UCSD-AML1 (cell line): ENCODE measurements at regions not wholly inside any gene's neighbourhood (a gene's known extent, or its start where the extent isn't known, plus 50 kb on each side); places are given as distances from the start of the nearest gene placed in this dataset.

Experiments used
- DNase-seq: peaks from one replicate; lab custom pipeline; 2025; ENCODE audit not compliant: unreplicated experiment; lab: John Stamatoyannopoulos, UW

DNA sequence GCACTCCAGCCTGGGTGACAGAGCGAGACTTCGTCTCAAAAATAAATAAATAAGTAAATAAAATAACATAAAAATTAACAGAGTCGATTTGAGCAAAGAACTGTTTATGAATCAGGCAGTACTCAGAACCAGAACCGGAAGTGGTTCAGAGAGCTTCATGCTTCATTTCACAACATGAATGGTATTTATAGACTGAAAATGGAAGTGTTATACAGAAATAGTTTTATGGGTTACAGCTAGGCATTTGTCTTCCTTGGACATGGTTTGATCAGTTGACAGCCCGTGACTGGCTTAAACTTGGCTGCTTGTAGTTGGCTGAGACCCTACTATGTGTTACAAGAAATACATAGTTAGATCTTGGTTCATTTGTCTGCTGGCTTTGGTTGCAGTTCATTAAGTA, 216.0 kb upstream of the MCTP2 start:
- no peak for DNase-seq

DNA sequence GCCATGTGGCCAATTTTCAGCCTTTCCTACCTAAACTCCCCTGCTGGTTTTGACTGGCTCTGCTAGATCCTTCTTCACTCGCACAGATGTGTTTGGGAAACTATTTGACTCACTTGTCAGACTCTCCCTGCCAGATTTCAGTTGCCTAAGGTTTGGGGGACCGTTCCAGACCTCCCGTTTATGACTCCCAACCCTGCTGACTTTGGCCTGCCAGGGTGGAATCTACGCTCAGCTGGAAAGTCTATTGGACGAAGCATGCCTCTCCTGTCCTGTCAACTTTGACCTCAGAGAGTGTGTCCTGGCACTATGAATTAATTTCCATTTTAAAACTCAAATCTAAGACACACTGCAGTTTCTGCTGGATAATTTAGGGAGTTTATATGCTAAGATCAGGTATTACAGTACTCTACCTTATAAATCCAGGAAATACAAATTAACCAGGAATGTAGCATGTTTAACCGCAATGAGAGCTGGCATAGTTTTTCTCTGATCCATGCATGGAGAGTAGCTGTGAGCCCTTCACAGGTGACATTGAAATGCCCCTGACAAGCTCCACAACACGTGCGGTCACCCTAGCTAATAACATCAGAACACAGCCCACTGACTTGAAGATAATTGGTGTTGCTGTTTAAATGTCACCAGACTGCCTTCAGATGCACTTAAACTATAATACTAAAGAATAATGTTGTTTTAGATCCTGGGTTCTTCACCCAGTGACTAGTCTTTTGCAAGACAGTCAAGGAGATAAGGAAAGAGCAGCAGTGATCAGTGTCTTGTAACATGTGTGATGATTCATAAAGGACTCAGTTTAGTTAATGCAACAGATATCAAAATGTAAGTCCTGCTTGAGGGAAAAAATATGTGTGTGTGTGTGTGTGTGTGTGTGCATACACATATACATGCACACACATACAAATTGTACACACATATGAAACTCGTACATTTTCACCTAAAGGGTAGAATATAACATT, 223.0 kb upstream of the MCTP2 start:
- no peak for DNase-seq

DNA sequence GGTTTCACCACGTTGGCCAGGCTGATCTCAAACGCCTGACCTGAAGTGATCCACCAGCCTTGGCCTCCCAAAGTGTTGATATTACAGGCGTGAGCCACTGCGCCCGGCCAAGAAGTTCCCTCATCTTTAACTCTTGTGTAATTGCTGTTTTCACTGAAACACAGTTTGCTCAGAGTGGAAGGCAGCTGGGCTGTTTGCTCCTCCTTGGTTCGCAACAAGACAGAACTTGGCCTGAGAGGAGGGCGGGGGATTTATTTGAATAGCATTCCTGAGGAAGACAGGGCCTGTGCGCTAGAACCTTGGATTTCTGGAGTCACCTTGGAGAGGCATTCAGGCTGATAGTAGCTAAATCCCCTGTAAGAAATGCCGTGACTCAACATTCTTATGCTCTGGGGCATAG, 226.7 kb upstream of the MCTP2 start:
- DNase-seq: no peak

- no peak for DNase-seq
Observed at GRCh38 chr15:94002041-94002440, 229.3 kb upstream of the MCTP2 start.

GRCh38 chr15:94001255-94001801, 230.0 kb upstream of the MCTP2 start:
- no peak for DNase-seq

DNA sequence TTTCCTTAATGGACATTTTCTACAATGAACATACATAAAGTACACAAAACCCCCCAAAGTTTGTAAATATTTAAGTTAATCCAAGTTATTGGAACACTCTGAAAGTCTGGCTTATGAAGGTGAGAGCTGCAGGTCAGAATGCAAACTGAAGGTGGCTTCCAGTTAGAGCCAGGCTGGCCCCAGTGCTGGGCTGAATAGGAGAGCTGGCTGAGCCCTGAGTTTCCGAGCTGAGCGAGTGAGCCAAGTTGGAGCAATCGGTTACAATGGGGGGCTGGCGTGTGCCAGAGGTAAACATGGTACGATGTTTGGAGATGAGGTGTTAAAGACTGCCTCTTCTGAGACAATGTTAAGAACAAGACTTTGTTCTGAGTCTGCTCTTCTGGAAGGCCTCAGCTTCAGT, 230.8 kb upstream of the MCTP2 start:
- no peak for DNase-seq

- no peak for DNase-seq
Observed at GRCh38 chr15:93997071-93997658, 234.2 kb upstream of the MCTP2 start.

DNA sequence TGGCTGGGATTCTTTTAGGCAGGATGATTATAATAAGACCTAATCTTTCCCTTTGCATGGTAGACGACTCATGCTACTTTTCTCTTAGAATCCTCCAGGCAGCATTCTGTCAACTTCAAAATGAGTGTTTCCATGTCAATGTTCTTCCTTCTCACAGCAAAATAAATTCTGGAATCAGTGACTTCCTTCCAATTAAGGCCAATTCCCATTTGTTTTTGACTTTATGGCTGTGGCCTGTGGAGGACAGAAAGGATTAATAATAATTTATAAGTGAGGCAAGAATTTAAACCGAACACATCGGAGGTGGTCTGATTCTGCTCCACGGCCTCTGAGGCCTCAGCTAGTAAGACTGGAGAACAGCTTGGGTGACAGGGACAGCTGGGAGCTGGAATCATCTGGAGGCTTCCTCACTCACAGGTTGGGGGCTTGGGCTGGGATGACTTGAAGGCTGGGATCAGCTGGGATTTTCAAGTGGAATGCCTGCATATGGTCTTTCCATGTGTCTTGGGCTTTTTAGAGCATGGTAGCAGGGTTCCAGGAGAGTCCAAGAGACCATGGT, 241.8 kb upstream of the MCTP2 start:
- no peak for DNase-seq

DNA sequence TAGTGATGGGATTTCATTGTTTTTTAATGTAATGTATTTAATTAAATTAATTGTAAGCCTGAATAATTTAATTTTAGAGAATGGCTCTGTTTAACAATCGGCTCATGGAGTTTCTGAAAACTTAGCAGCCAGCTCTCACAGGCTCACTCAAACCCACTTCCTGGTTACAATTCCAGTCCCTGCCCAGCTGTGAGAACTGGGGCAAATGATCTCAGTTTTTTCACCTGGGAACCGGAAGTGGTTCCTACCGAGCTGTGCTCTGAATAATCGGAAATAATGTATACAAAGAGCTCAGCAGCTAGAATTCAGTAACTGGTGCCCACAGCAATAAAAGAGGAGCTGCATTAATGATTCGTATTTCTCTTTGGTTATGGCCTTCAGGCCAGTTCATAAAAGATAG, 244.3 kb upstream of the MCTP2 start:
- no peak for DNase-seq

DNA sequence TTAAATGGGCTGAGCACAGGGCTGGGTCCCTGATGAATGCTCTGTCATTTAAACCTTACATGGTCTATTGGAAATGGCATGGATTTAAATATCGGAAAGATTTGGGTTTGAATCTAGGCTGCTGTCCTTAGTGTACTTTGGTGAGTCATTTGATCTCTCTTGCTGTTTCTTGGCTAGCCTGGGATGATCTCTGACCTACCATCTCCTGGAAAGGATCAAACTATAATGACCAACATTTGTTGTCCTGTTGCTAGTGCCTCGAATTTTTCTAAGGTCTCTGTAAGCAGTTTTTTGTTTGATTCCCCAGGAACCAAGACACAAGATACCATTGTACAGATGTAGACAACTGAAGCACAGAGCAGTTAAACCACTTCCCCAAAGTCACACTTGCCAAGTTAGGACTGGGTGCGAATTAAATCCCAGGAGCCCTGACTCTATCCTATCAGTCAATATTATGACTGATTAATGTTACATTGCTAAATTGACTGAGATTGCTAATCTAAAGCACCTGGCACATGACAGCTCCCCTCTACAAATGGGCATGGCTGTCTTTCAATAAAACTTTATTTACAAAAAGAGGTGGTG, 244.9 kb upstream of the MCTP2 start:
- no peak for DNase-seq

- DNase-seq: no peak
Observed at GRCh38 chr15:93985925-93986324, 245.4 kb upstream of the MCTP2 start.

GRCh38 chr15:93985176-93985575, 246.2 kb upstream of the MCTP2 start:
- DNase-seq: no peak

- no peak for DNase-seq
Observed at GRCh38 chr15:93983526-93983925, 247.8 kb upstream of the MCTP2 start.

DNA sequence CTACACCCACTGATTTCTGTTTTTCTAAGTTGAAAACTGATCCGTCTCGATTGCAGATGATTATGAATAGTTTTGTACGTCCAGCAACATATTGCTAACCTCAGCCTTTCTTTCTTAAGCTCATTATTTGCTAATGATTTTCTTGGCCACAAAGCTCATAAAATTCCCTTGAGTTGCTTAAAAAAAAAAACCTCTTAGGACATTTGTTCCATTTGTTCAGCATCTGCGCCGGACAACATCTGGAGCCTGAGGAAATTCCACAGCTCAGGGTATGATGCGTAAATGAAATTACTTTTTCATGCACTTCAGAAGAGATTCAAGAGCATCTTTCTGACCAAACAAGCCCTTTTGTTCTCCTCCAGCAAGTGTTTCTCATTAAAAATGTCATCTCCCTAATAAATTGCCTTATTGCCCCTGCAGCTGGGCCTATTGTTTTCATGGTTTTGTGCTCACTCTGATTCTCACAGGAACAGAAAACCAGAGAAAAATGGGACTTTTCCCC, 249.1 kb upstream of the MCTP2 start:
- DNase-seq: no peak

DNA sequence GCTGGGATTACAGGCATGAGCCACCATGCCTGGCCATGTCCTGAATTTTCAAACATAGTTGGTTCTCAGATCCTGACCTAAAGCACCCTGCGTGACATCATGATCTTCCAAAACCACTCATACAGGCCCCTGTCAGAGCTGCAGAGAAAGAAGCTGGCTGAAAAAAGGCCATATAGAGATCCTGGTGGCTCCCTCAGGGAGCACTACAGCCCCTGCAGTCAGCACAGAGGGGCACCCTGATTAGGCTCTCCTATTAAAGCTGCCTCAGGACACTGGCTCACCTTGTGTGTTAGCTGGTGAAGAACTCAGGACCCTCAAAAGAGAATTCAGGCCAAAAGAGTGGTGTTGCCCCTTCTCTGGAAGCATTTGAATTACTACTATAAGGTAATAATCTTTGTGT, 249.7 kb upstream of the MCTP2 start:
- no peak for DNase-seq

GRCh38 chr15:93980261-93980911, 251.0 kb upstream of the MCTP2 start:
- no peak for DNase-seq

DNA sequence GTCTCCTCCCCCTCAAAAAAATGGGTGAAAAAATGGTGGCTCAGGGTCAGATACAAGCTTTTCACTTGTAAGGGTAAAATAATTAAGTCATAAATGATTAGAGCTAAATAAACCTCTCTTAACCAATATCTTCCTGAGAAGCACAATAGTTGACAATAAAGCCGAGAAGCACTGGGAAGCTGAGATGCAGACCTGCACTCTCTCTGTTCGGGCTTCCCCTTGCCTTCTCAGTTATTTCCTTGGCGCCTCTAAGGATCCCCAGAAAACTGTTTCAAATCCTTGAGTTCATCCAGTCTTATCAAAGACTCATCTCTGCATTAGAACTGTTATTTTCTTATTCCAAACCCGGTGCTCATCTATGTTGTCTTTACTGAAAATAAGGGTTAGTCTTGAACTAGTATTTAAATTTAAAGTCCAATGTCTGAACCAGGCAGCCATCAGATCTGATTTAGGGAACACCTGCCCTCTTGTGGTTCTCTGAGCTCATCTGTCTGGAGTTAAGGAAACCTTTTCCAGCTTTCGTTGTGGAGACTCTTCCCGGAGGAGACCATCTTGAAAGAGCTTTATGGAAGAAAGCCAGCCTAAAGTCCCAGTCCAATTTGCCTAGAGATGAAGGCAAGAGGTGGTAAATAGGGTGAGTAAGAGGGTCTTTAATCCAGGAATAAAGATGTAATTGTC, 256.4 kb upstream of the MCTP2 start:
- DNase-seq: no peak

DNA sequence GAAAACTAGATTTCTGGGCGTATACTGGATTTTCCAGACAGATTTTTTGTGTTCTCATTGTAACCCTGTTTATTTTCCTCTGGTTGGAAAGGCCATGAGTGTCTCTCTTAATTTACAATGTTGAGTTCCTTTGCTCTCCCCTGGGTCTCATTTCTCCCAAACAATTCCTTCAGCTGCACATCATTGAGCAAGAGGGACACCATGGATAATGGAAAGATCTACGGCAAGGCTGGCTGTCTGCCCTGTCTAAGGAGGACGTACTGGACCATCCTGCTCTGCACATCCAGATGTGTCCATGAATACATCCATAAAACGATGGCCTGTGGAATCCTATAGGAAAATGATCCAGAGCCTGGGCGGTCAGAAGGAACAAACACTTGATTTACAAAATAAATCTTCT, 258.1 kb upstream of the MCTP2 start:
- DNase-seq: no peak

- no peak for DNase-seq
Observed at GRCh38 chr15:93968773-93969172, 262.6 kb upstream of the MCTP2 start.

- DNase-seq: no peak
Observed at GRCh38 chr15:93965304-93965908, 266.0 kb upstream of the MCTP2 start.
